OCI-LY1 (cell line): ENCODE measurements at regions not wholly inside any gene's neighbourhood (a gene's known extent, or its start where the extent isn't known, plus 50 kb on each side); places are given as distances from the start of the nearest gene placed in this dataset.

Experiments
- CTCF ChIP-seq: fragments of 200-600 bp; sonication (generic), shearing (Covaris generic); IDR thresholded peaks from 2 replicates; pipeline ENCODE4 v1.5.1; 2017; ENCODE audit warnings: mild to moderate bottlenecking, antibody characterized with exemption, low read length, moderate library complexity, mixed read lengths
- EZH2 ChIP-seq: fragments of 200-600 bp; sonication (generic), shearing (Covaris generic); IDR thresholded peaks from 2 replicates; pipeline ENCODE4 v1.8.0; 2017; ENCODE audit warnings: borderline replicate concordance, mixed run types, mild to moderate bottlenecking, antibody characterized with exemption, low read length, moderate library complexity, mixed read lengths

DNA sequence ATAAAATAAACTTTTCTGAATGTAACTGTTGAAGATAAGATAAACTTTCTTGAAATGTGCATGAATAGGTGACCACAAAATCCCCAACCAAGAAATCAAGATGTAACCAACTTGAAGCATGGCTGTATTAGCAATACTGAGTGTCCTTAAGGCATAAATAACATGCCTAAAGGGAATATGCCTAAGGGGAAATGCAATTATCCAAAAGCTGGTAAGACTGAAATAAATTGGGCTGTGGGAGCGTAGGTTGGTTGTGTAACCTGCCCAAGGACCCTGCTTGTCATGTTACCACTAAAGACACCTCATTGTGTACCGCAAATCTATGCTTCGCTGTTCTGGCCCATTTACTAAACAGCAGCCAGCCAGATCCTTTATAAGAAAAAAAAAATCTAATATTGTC, 200.8 kb upstream of the PDE10A start:
- no peak for TF ChIP-seq CTCF
- TF ChIP-seq EZH2 = no peak
